A673 (cell line): ENCODE measurements at regions not wholly inside any gene's neighbourhood (a gene's known extent, or its start where the extent isn't known, plus 50 kb on each side); places are given as distances from the start of the nearest gene placed in this dataset.

Source experiments
- EZH2 ChIP-seq: fragments of 200-600 bp; sonication (generic); IDR thresholded peaks from 2 replicates; pipeline ENCODE4 v1.6.1; 2017; ENCODE audit warnings: borderline replicate concordance, low read depth, mild to moderate bottlenecking, mixed read lengths, antibody characterized with exemption, low read length; ENCODE audit not compliant: poor library complexity, severe bottlenecking
- TF ChIP-seq, protein P1 (sequence below): fragments of 300-800, 200-600 bp; sonication (generic); conservative IDR thresholded peaks from 2 replicates; pipeline ENCODE4 v1.5.1; 2017; ENCODE audit warnings: low read depth, mild to moderate bottlenecking, antibody characterized with exemption, low read length, moderate library complexity, mixed read lengths

DNA sequence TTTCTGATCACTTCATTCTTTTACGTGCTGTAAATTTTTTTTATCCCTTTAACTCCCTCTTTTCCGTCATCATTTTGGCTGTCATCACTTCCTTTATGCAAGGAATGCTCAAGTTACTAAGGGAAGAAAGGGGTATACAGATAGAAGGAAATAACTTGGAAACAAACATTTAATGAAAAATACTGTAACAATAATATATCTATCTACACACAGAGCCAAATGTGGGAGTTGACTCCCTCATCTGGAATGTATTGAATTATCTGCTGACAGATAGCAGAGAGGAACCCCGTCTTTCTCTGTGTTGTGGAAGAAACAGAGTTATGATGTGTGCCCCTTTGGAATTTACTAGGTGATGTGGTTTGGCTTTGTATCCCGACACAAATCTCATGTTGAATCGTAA, 182.5 kb upstream of the NXPH2 start:
- TF ChIP-seq, protein P1, sequence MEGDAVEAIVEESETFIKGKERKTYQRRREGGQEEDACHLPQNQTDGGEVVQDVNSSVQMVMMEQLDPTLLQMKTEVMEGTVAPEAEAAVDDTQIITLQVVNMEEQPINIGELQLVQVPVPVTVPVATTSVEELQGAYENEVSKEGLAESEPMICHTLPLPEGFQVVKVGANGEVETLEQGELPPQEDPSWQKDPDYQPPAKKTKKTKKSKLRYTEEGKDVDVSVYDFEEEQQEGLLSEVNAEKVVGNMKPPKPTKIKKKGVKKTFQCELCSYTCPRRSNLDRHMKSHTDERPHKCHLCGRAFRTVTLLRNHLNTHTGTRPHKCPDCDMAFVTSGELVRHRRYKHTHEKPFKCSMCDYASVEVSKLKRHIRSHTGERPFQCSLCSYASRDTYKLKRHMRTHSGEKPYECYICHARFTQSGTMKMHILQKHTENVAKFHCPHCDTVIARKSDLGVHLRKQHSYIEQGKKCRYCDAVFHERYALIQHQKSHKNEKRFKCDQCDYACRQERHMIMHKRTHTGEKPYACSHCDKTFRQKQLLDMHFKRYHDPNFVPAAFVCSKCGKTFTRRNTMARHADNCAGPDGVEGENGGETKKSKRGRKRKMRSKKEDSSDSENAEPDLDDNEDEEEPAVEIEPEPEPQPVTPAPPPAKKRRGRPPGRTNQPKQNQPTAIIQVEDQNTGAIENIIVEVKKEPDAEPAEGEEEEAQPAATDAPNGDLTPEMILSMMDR, result no peak
- no peak for TF ChIP-seq EZH2
